IMR-90 (cell line): ENCODE measurements at regions not wholly inside any gene's neighbourhood (a gene's known extent, or its start where the extent isn't known, plus 50 kb on each side); places are given as distances from the start of the nearest gene placed in this dataset.

Source experiments
- ATAC-seq: fragments of 200-7000 bp; cut with Tn5 transposase; 2 replicates; pipeline ENCODE4 v1.9.1; 2020; ENCODE audit warnings: low read depth, mild to moderate bottlenecking, moderate library complexity
- BruUV-seq: library from RNA; stranded (reverse); fragments of 400-500 nt; replicated peaks from 2 replicates; lab custom pipeline; 2021; lab: Mats Ljungman, UMichigan
- CTCF ChIA-PET: fragments of 300-600 bp; formaldehyde crosslinking; extraction: SDS; loops from one replicate; lab custom pipeline; 2021; ENCODE audit warnings: antibody characterized with exemption; lab: Yijun Ruan, JAX
- POLR2A ChIA-PET: fragments of 300-600 bp; sonication (Branson Sonifier 250); formaldehyde crosslinking; loops from one replicate; lab custom pipeline; 2022; ENCODE audit warnings: antibody characterized with exemption; ENCODE audit not compliant: unreplicated experiment; lab: Charles Lee
- DNase-seq: peaks from one replicate; pipeline ENCODE4 v3.0.0; 2013
- H2AFZ ChIP-seq: replicated peaks from 2 replicates; pipeline ENCODE3; 2013; ENCODE audit warnings: low read length, mild to moderate bottlenecking; ENCODE audit not compliant: poor library complexity
- H2AK5ac ChIP-seq: 2 replicates; pipeline ENCODE4 v1.6.1; 2013; ENCODE audit warnings: low read depth, low read length, inconsistent platforms
- H2AK9ac ChIP-seq: replicated peaks from 2 replicates; pipeline ENCODE3; 2013; ENCODE audit warnings: mild to moderate bottlenecking, low read depth, low read length, moderate library complexity; ENCODE audit not compliant: poor library complexity
- H2BK120ac ChIP-seq: 2 replicates; pipeline ENCODE4 v1.6.1; 2013; ENCODE audit warnings: low read depth, low read length, inconsistent platforms
- H2BK15ac ChIP-seq: 3 replicates; pipeline ENCODE4 v1.6.1; 2013; ENCODE audit warnings: low read depth, low read length, inconsistent platforms
- H2BK20ac ChIP-seq: 2 replicates; pipeline ENCODE4 v1.6.1; 2013; ENCODE audit warnings: low read depth, mild to moderate bottlenecking, inconsistent platforms, low read length, moderate library complexity
- H2BK5ac ChIP-seq: 2 replicates; pipeline ENCODE4 v1.6.1; 2013; ENCODE audit warnings: mild to moderate bottlenecking, low read depth, low read length, inconsistent platforms; ENCODE audit not compliant: poor library complexity, severe bottlenecking
- H3K14ac ChIP-seq: replicated peaks from 2 replicates; pipeline ENCODE4 v1.6.1; 2013; ENCODE audit warnings: low read depth, low read length, inconsistent platforms
- H3K18ac ChIP-seq: 2 replicates; pipeline ENCODE4 v1.6.1; 2013; ENCODE audit warnings: low read depth, low read length, control low read depth
- H3K23ac ChIP-seq: 2 replicates; pipeline ENCODE4 v1.6.1; 2013; ENCODE audit warnings: low read depth, low read length, inconsistent platforms
- H3K27ac ChIP-seq: 2 replicates; pipeline ENCODE4 v1.5.1; 2013; ENCODE audit warnings: mild to moderate bottlenecking, control low read depth, low read length; ENCODE audit not compliant: insufficient read depth
- H3K27me3 ChIP-seq: 2 replicates; pipeline ENCODE4 v1.6.1; 2013; ENCODE audit warnings: low read length; ENCODE audit not compliant: control insufficient read depth, insufficient read depth
- H3K36me3 ChIP-seq: 2 replicates; pipeline ENCODE4 v1.6.1; 2013; ENCODE audit warnings: low read length, mixed read lengths; ENCODE audit not compliant: control insufficient read depth, insufficient read depth
- H3K4ac ChIP-seq: 2 replicates; pipeline ENCODE4 v1.6.1; 2013; ENCODE audit warnings: low read depth, low read length, inconsistent platforms
- H3K4me1 ChIP-seq: 2 replicates; pipeline ENCODE4 v1.6.1; 2013; ENCODE audit warnings: low read length, mixed read lengths; ENCODE audit not compliant: control insufficient read depth, insufficient read depth
- H3K4me2 ChIP-seq: 2 replicates; pipeline ENCODE4 v1.6.1; 2013; ENCODE audit warnings: low read depth, mild to moderate bottlenecking, control low read depth, low read length, moderate library complexity
- H3K4me3 ChIP-seq: 2 replicates; pipeline ENCODE4 v1.5.1; 2013; ENCODE audit warnings: low read depth, mild to moderate bottlenecking, control low read depth, low read length, moderate library complexity; ENCODE audit not compliant: insufficient read depth
- H3K56ac ChIP-seq: 2 replicates; pipeline ENCODE4 v1.6.1; 2013; ENCODE audit warnings: low read length, inconsistent platforms; ENCODE audit not compliant: insufficient read depth; ENCODE audit errors: extremely low read depth
- H3K79me1 ChIP-seq, 2 experiments: 2 replicates each; pipeline ENCODE4 v1.6.1; 2013; ENCODE audit warnings: low read length in 2 of 2, inconsistent platforms in 1 of 2, low read depth in 1 of 2
- H3K9ac ChIP-seq: 2 replicates; pipeline ENCODE4 v1.6.1; 2013; ENCODE audit warnings: low read depth, low read length, control low read depth
- H3K9me1 ChIP-seq: 2 replicates; pipeline ENCODE4 v1.6.1; 2013; ENCODE audit warnings: low read length, inconsistent platforms; ENCODE audit not compliant: insufficient read depth
- H3K9me3 ChIP-seq: 2 replicates; pipeline ENCODE4 v1.6.1; 2013; ENCODE audit warnings: low read length; ENCODE audit not compliant: control insufficient read depth, insufficient read depth
- H4K20me1 ChIP-seq: 2 replicates; pipeline ENCODE4 v1.6.1; 2013; ENCODE audit warnings: low read length, inconsistent platforms; ENCODE audit not compliant: insufficient read depth
- H4K5ac ChIP-seq: 2 replicates; pipeline ENCODE4 v1.6.1; 2013; ENCODE audit warnings: mild to moderate bottlenecking, low read depth, low read length, control low read depth
- H4K8ac ChIP-seq, 2 experiments: 2 replicates each; pipeline ENCODE4 v1.6.1; 2013; ENCODE audit warnings: low read depth in 2 of 2, low read length in 2 of 2, control low read depth in 1 of 2, inconsistent platforms in 1 of 2
- H4K91ac ChIP-seq: 2 replicates; pipeline ENCODE4 v1.6.1; 2013; ENCODE audit warnings: low read depth, low read length, inconsistent platforms; ENCODE audit not compliant: insufficient read depth
- BHLHE40 ChIP-seq: fragments of 150-350 bp; IDR thresholded peaks from 2 replicates; pipeline ENCODE4 v1.6.1; 2016; ENCODE audit warnings: mild to moderate bottlenecking, low read depth, low read length
- CHD1 ChIP-seq: IDR thresholded peaks from 2 replicates; pipeline ENCODE4 v1.6.1; 2012; ENCODE audit warnings: low read depth, low read length, improper control_type of control experiment
- ELK1 ChIP-seq: fragments of 150-350 bp; IDR thresholded peaks from 2 replicates; pipeline ENCODE4 v1.6.1; 2016; ENCODE audit warnings: low read depth, mild to moderate bottlenecking, low read length, moderate library complexity, borderline replicate concordance
- FOS ChIP-seq: fragments of 150-350 bp; IDR thresholded peaks from 2 replicates; pipeline ENCODE4 v1.6.1; 2016; ENCODE audit warnings: low read depth, low read length
- MAFK ChIP-seq: IDR thresholded peaks from 2 replicates; pipeline ENCODE4 v1.6.1; 2012; ENCODE audit warnings: low read depth, low read length, improper control_type of control experiment
- MAZ ChIP-seq: IDR thresholded peaks from 2 replicates; pipeline ENCODE4 v1.6.1; 2012; ENCODE audit warnings: low read depth, mild to moderate bottlenecking, low read length, improper control_type of control experiment, moderate library complexity, borderline replicate concordance
- MXI1 ChIP-seq: IDR thresholded peaks from 2 replicates; pipeline ENCODE4 v1.6.1; 2012; ENCODE audit warnings: low read depth, mild to moderate bottlenecking, low read length, moderate library complexity, borderline replicate concordance
- NFE2L2 ChIP-seq: fragments of 150-350 bp; IDR thresholded peaks from 2 replicates; pipeline ENCODE4 v1.6.1; 2016; ENCODE audit warnings: low read depth, mild to moderate bottlenecking, low read length
- RCOR1 ChIP-seq: IDR thresholded peaks from 2 replicates; pipeline ENCODE4 v1.6.1; 2012; ENCODE audit warnings: mild to moderate bottlenecking, low read length, improper control_type of control experiment; ENCODE audit not compliant: insufficient replicate concordance
- RFX5 ChIP-seq: IDR thresholded peaks from 2 replicates; pipeline ENCODE4 v1.8.0; 2012; ENCODE audit warnings: low read depth, mild to moderate bottlenecking, low read length, moderate library complexity
- USF2 ChIP-seq: fragments of 150-350 bp; IDR thresholded peaks from 2 replicates; pipeline ENCODE4 v1.6.1; 2017; ENCODE audit warnings: mild to moderate bottlenecking, antibody characterized with exemption, low read length, low read depth
- WGBS, 2 experiments: methylation state at CpG; one replicate each; pipeline versions ENCODE4 v1.1.5 to v1.1.7; 2013; ENCODE audit warnings: missing lambda C conversion rate in 2 of 2; ENCODE audit not compliant: insufficient read length in 1 of 2; ENCODE audit errors: extremely low coverage in 2 of 2; 5-methylcytosine and 5-hydroxymethylcytosine counted together
- dilution Hi-C: fragments of 300-500 bp; cut with HindIII; formaldehyde crosslinking; loops from one replicate; pipeline ENCODE4 v1.14.3; 2018; ENCODE audit warnings: low sequenced_read_pairs; ENCODE audit not compliant: unreplicated experiment
- in situ Hi-C: fragments of 300-500 bp; cut with MboI; formaldehyde crosslinking; loops from 3 replicates; pipeline ENCODE4 v1.14.3; 2019; ENCODE audit warnings: low sequenced_read_pairs, inconsistent platforms, mixed read lengths
- intact Hi-C: fragments of 100-400 bp; cut with micrococcal nuclease; formaldehyde crosslinking; loops from 2 replicates; pipeline ENCODE4 v1.10.0; 2022

- Histone ChIP-seq H2AK5ac (no peak overlapping the region; the same call in 1 of the 2 replicates), H4K20me1 (no peaks in the 10 kb centered on the region), H3K27me3 (no peaks in the 10 kb centered on the region), H2AK9ac (no peak overlapping the region), H3K9me3 (no peaks in the 10 kb centered on the region), H3K4me3 (no peak overlapping the region), H3K79me1 (no peaks in the 10 kb centered on the region), H3K18ac (no peak overlapping the region), H4K5ac (no peak overlapping the region), H3K36me3 (no peaks in the 10 kb centered on the region), H3K9ac (no peak overlapping the region), H3K4me2 (no peak overlapping the region), H4K91ac (no peak overlapping the region; the same call in 1 of the 2 replicates), H2AFZ (no peak overlapping the region), H2BK120ac (peak overlapping the region; percentile 37; the same call in 1 of the 2 replicates), H3K23ac (no peak overlapping the region), H4K8ac (no peak overlapping the region), H3K9me1 (0 out of 2 replicates have a peak, but pooled peaks cover 9% of the 10 kb centered on the region), H2BK15ac (0 out of 3 replicates have a peak overlapping the region, but pooled peaks have one; percentile 58), H3K27ac (no peak overlapping the region), H3K14ac (peak overlapping the region; percentile 57; the same call in 1 of the 2 replicates), H2BK20ac (no peak overlapping the region; the same call in 1 of the 2 replicates), H2BK5ac (no peak overlapping the region), H3K56ac (no peak overlapping the region), H3K4ac (0 out of 2 replicates have a peak overlapping the region, but pooled peaks have one; percentile 32), H3K4me1 (peaks cover 1% of the 10 kb centered on the region)
- TF ChIP-seq MAFK (no peak), BHLHE40 (no peak), MAZ (no peak), FOS (no peak), RFX5 (no peak), MXI1 (no peak), USF2 (no peak), NFE2L2 (no peak), ELK1 (no peak), RCOR1 (no peak), CHD1 (no peak)
- intact Hi-C loops (no loop called here), dilution Hi-C loops (no loop called here), in situ Hi-C loops (no loop called here)
- ChIA-PET POLR2A (no interaction called here), CTCF (no interaction called here)
- no peak for DNase-seq
- no peak for ATAC-seq
- no TSS peak for BruUV-seq
- no CpG with 5 or more reads among the region's 2 CpGs for WGBS, 2 experiments
Measured at GRCh38 chr6:14814016-14814415, 431.9 kb upstream of the JARID2 start.
